Endothelial cell (in vitro differentiated cells): ENCODE measurements at regions not wholly inside any gene's neighbourhood (a gene's known extent, or its start where the extent isn't known, plus 50 kb on each side); places are given as distances from the start of the nearest gene placed in this dataset.
"Not testable (repeated sequence)": the region's sequence is repeated elsewhere in the genome, so short reads cannot be mapped to it uniquely, and the experiment has no call there.

ENCODE experiments used
- DNase-seq: peaks from one replicate; pipeline ENCODE4 v3.0.0; 2021; ENCODE audit warnings: low spot score
- H3K27ac Mint-ChIP-seq: one replicate; pipeline ENCODE4 v1.8.0; 2021; ENCODE audit warnings: mixed read lengths, inconsistent platforms; ENCODE audit not compliant: unreplicated experiment
- H3K27me3 Mint-ChIP-seq: one replicate; pipeline ENCODE4 v1.8.0; 2021; ENCODE audit warnings: mild to moderate bottlenecking, moderate library complexity, mixed read lengths, inconsistent platforms; ENCODE audit not compliant: unreplicated experiment
- H3K36me3 Mint-ChIP-seq: one replicate; pipeline ENCODE4 v1.8.0; 2021; ENCODE audit warnings: mild to moderate bottlenecking, low read depth, mixed read lengths, inconsistent platforms; ENCODE audit not compliant: unreplicated experiment
- H3K4me1 Mint-ChIP-seq: one replicate; pipeline ENCODE4 v1.8.0; 2021; ENCODE audit warnings: mild to moderate bottlenecking, mixed read lengths, inconsistent platforms; ENCODE audit not compliant: unreplicated experiment
- H3K4me3 Mint-ChIP-seq: one replicate; pipeline ENCODE4 v1.8.0; 2021; ENCODE audit warnings: mild to moderate bottlenecking, mixed read lengths, inconsistent platforms; ENCODE audit not compliant: unreplicated experiment
- H3K9me3 Mint-ChIP-seq: one replicate; pipeline ENCODE4 v1.8.0; 2021; ENCODE audit warnings: mixed read lengths, inconsistent platforms; ENCODE audit not compliant: unreplicated experiment
- CTCF ChIP-seq: fragments of 200-600 bp; sonication (generic); IDR thresholded peaks from one replicate; pipeline ENCODE4 v1.5.0; 2021; ENCODE audit warnings: antibody characterized with exemption; ENCODE audit not compliant: unreplicated experiment

- TF ChIP-seq CTCF = peak; percentile 75
- DNase-seq = peak; percentile 53
- Mint-ChIP-seq H3K36me3 (no peaks in the 10 kb centered on the region), H3K4me3 (no peak overlapping the region), H3K27ac (no peak overlapping the region), H3K9me3 (no peaks in the 10 kb centered on the region), H3K4me1 (no peaks in the 10 kb centered on the region), H3K27me3 (peaks cover 1% of the 10 kb centered on the region)
Observed at GRCh38 chr16:17921357-17921978, 415.1 kb downstream of the NPIPA8 start.

GRCh38 chr16:17917316-17918019, 419.1 kb downstream of the NPIPA8 start:
- Mint-ChIP-seq H3K36me3 (no peaks in the 10 kb centered on the region), H3K4me3 (no peak overlapping the region), H3K27me3 (peaks cover 1% of the 10 kb centered on the region), H3K9me3 (no peaks in the 10 kb centered on the region), H3K27ac (no peak overlapping the region), H3K4me1 (no peaks in the 10 kb centered on the region)
- no peak for DNase-seq
- no peak for TF ChIP-seq CTCF

GRCh38 chr16:17915791-17916190, 420.7 kb downstream of the NPIPA8 start:
- DNase-seq = no peak
- no peak for TF ChIP-seq CTCF
- Mint-ChIP-seq H3K9me3 (no peaks in the 10 kb centered on the region), H3K4me1 (no peaks in the 10 kb centered on the region), H3K27me3 (peaks cover 1% of the 10 kb centered on the region), H3K27ac (no peak overlapping the region), H3K4me3 (no peak overlapping the region), H3K36me3 (no peaks in the 10 kb centered on the region)

GRCh38 chr16:17914168-17914567, 422.4 kb downstream of the NPIPA8 start:
- H3K27ac Mint-ChIP-seq = no peak overlapping the region
- no peaks in the 10 kb centered on the region for H3K4me1 Mint-ChIP-seq
- H3K36me3 Mint-ChIP-seq = peaks cover 3% of the 10 kb centered on the region
- no peaks in the 10 kb centered on the region for H3K27me3 Mint-ChIP-seq
- DNase-seq = no peak
- no peak overlapping the region for H3K4me3 Mint-ChIP-seq
- no peaks in the 10 kb centered on the region for H3K9me3 Mint-ChIP-seq
- TF ChIP-seq CTCF = no peak

- H3K9me3 Mint-ChIP-seq = not testable (repeated sequence)
Observed at GRCh38 chr16:17911578-17911977, 425.0 kb downstream of the NPIPA8 start.

GRCh38 chr16:17906626-17907025, 429.9 kb downstream of the NPIPA8 start:
- not testable (repeated sequence) for H3K4me3 Mint-ChIP-seq, H3K27me3 Mint-ChIP-seq, DNase-seq, H3K36me3 Mint-ChIP-seq, H3K27ac Mint-ChIP-seq, H3K4me1 Mint-ChIP-seq, H3K9me3 Mint-ChIP-seq

More at GRCh38 chr16:17911578-17911977, 425.0 kb downstream of the NPIPA8 start:
- not testable (repeated sequence) for H3K36me3 Mint-ChIP-seq, DNase-seq, H3K27me3 Mint-ChIP-seq, H3K27ac Mint-ChIP-seq, H3K4me3 Mint-ChIP-seq, H3K4me1 Mint-ChIP-seq
